ENCODE measurements at regions not wholly inside any gene's neighbourhood (a gene's known extent, or its start where the extent isn't known, plus 50 kb on each side); places are given as distances from the start of the nearest gene placed in this dataset.

- no peak for DNase-seq (ENCODE audit: low read depth in 3 of 3)
Measured at GRCh38 chr1:38265293-38266196, 219.0 kb upstream of the POU3F1 start.

GRCh38 chr1:38263438-38263837 lies 216.8 kb upstream of the POU3F1 start:
- no peak for DNase-seq (ENCODE audit: low read depth in 3 of 3)

- DNase-seq (ENCODE audit: low read depth in 3 of 3): no peak
Measured at GRCh38 chr1:38261574-38261973, 215.0 kb upstream of the POU3F1 start.

GRCh38 chr1:38258085-38258627 lies 211.6 kb upstream of the POU3F1 start:
- DNase-seq (ENCODE audit: low read depth in 3 of 3): no peak

- DNase-seq (ENCODE audit: low read depth in 3 of 3): no peak
Measured at GRCh38 chr1:38257374-38257773, 210.8 kb upstream of the POU3F1 start.

- no peak for DNase-seq (ENCODE audit: low read depth in 3 of 3)
Measured at GRCh38 chr1:38256072-38256471, 209.5 kb upstream of the POU3F1 start.

- DNase-seq (ENCODE audit: low read depth in 3 of 3): no peak
Measured at GRCh38 chr1:38253314-38253713, 206.7 kb upstream of the POU3F1 start.

GRCh38 chr1:38250356-38250755 lies 203.8 kb upstream of the POU3F1 start:
- DNase-seq (ENCODE audit: low read depth in 3 of 3): no peak

- DNase-seq (ENCODE audit: low read depth in 3 of 3): no peak
Measured at GRCh38 chr1:38249001-38249400, 202.4 kb upstream of the POU3F1 start.

GRCh38 chr1:38246955-38247952 lies 200.7 kb upstream of the POU3F1 start:
- DNase-seq (ENCODE audit: low read depth in 3 of 3): no peak

GRCh38 chr1:38244218-38244845 lies 197.7 kb upstream of the POU3F1 start:
- no peak for DNase-seq (ENCODE audit: low read depth in 3 of 3)

- DNase-seq (ENCODE audit: low read depth in 3 of 3): no peak
Measured at GRCh38 chr1:38243106-38243505, 196.5 kb upstream of the POU3F1 start.

- DNase-seq (ENCODE audit: low read depth in 3 of 3): no peak
Measured at GRCh38 chr1:38242506-38242905, 195.9 kb upstream of the POU3F1 start.

- no peak for DNase-seq (ENCODE audit: low read depth in 3 of 3)
Measured at GRCh38 chr1:38241594-38242334, 195.2 kb upstream of the POU3F1 start.

GRCh38 chr1:38240618-38241017 lies 194.0 kb upstream of the POU3F1 start:
- DNase-seq (ENCODE audit: low read depth in 3 of 3): no peak

GRCh38 chr1:38239258-38239835 lies 192.8 kb upstream of the POU3F1 start:
- DNase-seq (ENCODE audit: low read depth in 3 of 3): no peak

GRCh38 chr1:38238294-38238693 lies 191.7 kb upstream of the POU3F1 start:
- no peak for DNase-seq (ENCODE audit: low read depth in 3 of 3)

- DNase-seq (ENCODE audit: low read depth in 3 of 3): no peak
Measured at GRCh38 chr1:38235705-38236104, 189.1 kb upstream of the POU3F1 start.

- no peak for DNase-seq (ENCODE audit: low read depth in 3 of 3)
Measured at GRCh38 chr1:38231941-38232340, 185.3 kb upstream of the POU3F1 start.

- no peak for DNase-seq (ENCODE audit: low read depth in 3 of 3)
Measured at GRCh38 chr1:38228718-38229117, 182.1 kb upstream of the POU3F1 start.

GRCh38 chr1:38225745-38226144 lies 179.2 kb upstream of the POU3F1 start:
- no peak for DNase-seq (ENCODE audit: low read depth in 3 of 3)

All from stimulated activated CD4-positive, alpha-beta T cell treated with anti-CD3 and anti-CD28 coated beads, TNF-alpha, amount 100 ng/mL, for 48 hours (primary cell).